Liver (tissue), 8 donors: ENCODE measurements at regions not wholly inside any gene's neighbourhood (a gene's known extent, or its start where the extent isn't known, plus 50 kb on each side); places are given as distances from the start of the nearest gene placed in this dataset.

Experiments
- DNase-seq: peaks from one replicate; pipeline ENCODE4 v3.0.0-alpha.2; 2017; ENCODE audit warnings: low spot score
- H3K27ac ChIP-seq, 2 donors: one replicate each; pipeline ENCODE4 v1.7.0; 2013; ENCODE audit warnings: inconsistent platforms in 2 of 2, low read length in 2 of 2, control low read depth in 1 of 2, low read depth in 1 of 2, mild to moderate bottlenecking in 1 of 2
- H3K27me3 ChIP-seq, 4 donors: one replicate each; pipeline versions ENCODE4 v1.6.1 to v1.7.0; 2013; ENCODE audit warnings: low read length in 3 of 4, inconsistent platforms in 1 of 4, mild to moderate bottlenecking in 1 of 4, moderate library complexity in 1 of 4; ENCODE audit not compliant: control insufficient read depth in 4 of 4, insufficient read depth in 4 of 4
- H3K36me3 ChIP-seq, 4 donors: one replicate each; pipeline versions ENCODE4 v1.6.1 to v1.7.0; 2013; ENCODE audit warnings: low read length in 3 of 4, mild to moderate bottlenecking in 3 of 4, low read depth in 1 of 4, moderate library complexity in 1 of 4; ENCODE audit not compliant: control insufficient read depth in 4 of 4, insufficient read depth in 3 of 4
- H3K4me1 ChIP-seq, 4 donors: one replicate each; pipeline versions ENCODE4 v1.6.1 to v1.7.0; 2013; ENCODE audit warnings: low read length in 3 of 4, mild to moderate bottlenecking in 3 of 4, moderate library complexity in 1 of 4; ENCODE audit not compliant: control insufficient read depth in 4 of 4, insufficient read depth in 4 of 4
- H3K4me3 ChIP-seq, 3 donors: one replicate each; pipeline versions ENCODE4 v1.6.1 to v1.7.0; 2013; ENCODE audit warnings: low read length in 3 of 3, control low read depth in 1 of 3, low read depth in 1 of 3, mild to moderate bottlenecking in 1 of 3
- H3K9ac ChIP-seq, 2 donors: one replicate each; pipeline ENCODE4 v1.7.0; 2013; ENCODE audit warnings: low read length in 2 of 2, mild to moderate bottlenecking in 2 of 2, moderate library complexity in 2 of 2, control low read depth in 1 of 2, low read depth in 1 of 2
- H3K9me3 ChIP-seq, 4 donors: one replicate each; pipeline versions ENCODE4 v1.6.1 to v1.7.0; 2013; ENCODE audit warnings: low read length in 3 of 4; ENCODE audit not compliant: control insufficient read depth in 4 of 4
- ATF3 ChIP-seq: IDR thresholded peaks from 2 replicates; pipeline ENCODE4 v1.6.1; 2016; ENCODE audit warnings: antibody characterized with exemption
- CTCF ChIP-seq: fragments of 150-350 bp; IDR thresholded peaks from 2 replicates; pipeline ENCODE4 v1.5.1; 2017; ENCODE audit warnings: improper control_type of control experiment, low read depth, low read length; ENCODE audit not compliant: missing input control
- EGR1 ChIP-seq, 2 donors: IDR thresholded peaks; 2 replicates each; pipeline ENCODE4 v1.6.1; 2016 to 2018; ENCODE audit warnings: antibody characterized with exemption in 2 of 2, low read depth in 2 of 2
- FOXA1 ChIP-seq: IDR thresholded peaks from 2 replicates; pipeline ENCODE4 v1.6.1; 2016; ENCODE audit warnings: antibody characterized with exemption
- FOXA2 ChIP-seq: IDR thresholded peaks from 2 replicates; pipeline ENCODE4 v1.6.1; 2016; ENCODE audit warnings: antibody characterized with exemption
- GABPA ChIP-seq, 2 donors: IDR thresholded peaks in 1 of 2; conservative IDR thresholded peaks in 1 of 2; 2 replicates each; pipeline ENCODE4 v1.6.1; 2016; ENCODE audit warnings: antibody characterized with exemption in 2 of 2, mild to moderate bottlenecking in 1 of 2, moderate library complexity in 1 of 2
- HNF4A ChIP-seq, 2 donors: conservative IDR thresholded peaks; 2 replicates each; pipeline ENCODE4 v1.6.1; 2016; ENCODE audit warnings: antibody characterized with exemption in 2 of 2, mild to moderate bottlenecking in 2 of 2
- HNF4G ChIP-seq: IDR thresholded peaks from 2 replicates; pipeline ENCODE4 v1.6.1; 2016; ENCODE audit warnings: antibody characterized with exemption
- JUND ChIP-seq, 2 donors: IDR thresholded peaks; 2 replicates each; pipeline ENCODE4 v1.6.1; 2016; ENCODE audit warnings: antibody characterized with exemption in 2 of 2
- RAD21 ChIP-seq, 2 donors: IDR thresholded peaks; 2 replicates each; pipeline ENCODE4 v1.6.1; 2016; ENCODE audit warnings: antibody characterized with exemption in 2 of 2, mild to moderate bottlenecking in 2 of 2
- RXRA ChIP-seq, 2 donors: IDR thresholded peaks; 2 replicates each; pipeline ENCODE4 v1.6.1; 2017 to 2018; ENCODE audit warnings: antibody characterized with exemption in 2 of 2, mild to moderate bottlenecking in 1 of 2
- SP1 ChIP-seq: IDR thresholded peaks from 2 replicates; pipeline ENCODE4 v1.6.1; 2018; ENCODE audit warnings: antibody characterized with exemption, mild to moderate bottlenecking
- TAF1 ChIP-seq: conservative IDR thresholded peaks from 2 replicates; pipeline ENCODE4 v1.6.1; 2016; ENCODE audit warnings: antibody characterized with exemption, mild to moderate bottlenecking
- YY1 ChIP-seq: IDR thresholded peaks from 2 replicates; pipeline ENCODE4 v1.6.1; 2016; ENCODE audit warnings: antibody characterized with exemption, mild to moderate bottlenecking
- ZBTB33 ChIP-seq: IDR thresholded peaks from 2 replicates; pipeline ENCODE4 v1.6.1; 2016; ENCODE audit warnings: antibody characterized with exemption
- WGBS: extraction: QIAGEN DNeasy Blood & Tissue Kit; methylation state at CpG from one replicate; pipeline ENCODE4 v1.1.7; 2013; 5-methylcytosine and 5-hydroxymethylcytosine counted together
- donor health status: healthy.
- donor health status: healthy.
- donor health status: healthy.
- donor health status: healthy.
- donor health status: healthy.

- Histone ChIP-seq H3K4me1 (no peaks in the 10 kb centered on the region), H3K4me3 (no peak overlapping the region), H3K27me3 (no peaks in the 10 kb centered on the region), H3K9ac (no peak overlapping the region), H3K36me3 (no peaks in the 10 kb centered on the region), H3K27ac (no peak overlapping the region), H3K9me3 (no peaks in the 10 kb centered on the region)
- DNase-seq: no peak
- TF ChIP-seq GABPA (IDR thresholded peaks at IDR 0.05 in 1 of 2, conservative IDR thresholded peaks at IDR 0.05 in 1 of 2) (no peak), ZBTB33 (no peak), TAF1 (no peak), RAD21 (IDR thresholded peaks at IDR 0.05) (no peak), JUND (IDR thresholded peaks at IDR 0.05) (no peak), SP1 (no peak), ATF3 (no peak), HNF4G (no peak), CTCF (no peak), FOXA1 (no peak), FOXA2 (no peak), RXRA (IDR thresholded peaks at IDR 0.05) (no peak), YY1 (no peak), EGR1 (IDR thresholded peaks at IDR 0.05; ENCODE audit: low read depth in 2 of 2) (no peak)
- 88% methylated on average over 3 of the region's 3 CpGs for WGBS
These were observed 366.7 kb upstream of the RPS6KA3 start for GRCh38 chrX:20633451-20633850.

- Histone ChIP-seq H3K4me3 (no peak overlapping the region), H3K4me1 (no peaks in the 10 kb centered on the region), H3K9ac (no peak overlapping the region), H3K27me3 (no peaks in the 10 kb centered on the region), H3K9me3 (peaks cover 0 to 2% (median 0%) of the 10 kb centered on the region in 4 donors), H3K27ac (no peak overlapping the region), H3K36me3 (no peaks in the 10 kb centered on the region)
- TF ChIP-seq FOXA1 (no peak), ATF3 (no peak), CTCF (no peak), FOXA2 (no peak), HNF4G (no peak), EGR1 (IDR thresholded peaks at IDR 0.05; ENCODE audit: low read depth in 2 of 2) (no peak), SP1 (no peak), JUND (IDR thresholded peaks at IDR 0.05) (no peak), HNF4A (conservative IDR thresholded peaks at IDR 0.05) (no peak), GABPA (IDR thresholded peaks at IDR 0.05 in 1 of 2, conservative IDR thresholded peaks at IDR 0.05 in 1 of 2) (no peak), RXRA (IDR thresholded peaks at IDR 0.05) (no peak)
- no peak for DNase-seq
- 81% methylated on average over 2 of the region's 2 CpGs for WGBS
These were observed 356.7 kb upstream of the RPS6KA3 start for GRCh38 chrX:20623448-20623847.
